IMR-90 (cell line): ENCODE measurements at regions not wholly inside any gene's neighbourhood (a gene's known extent, or its start where the extent isn't known, plus 50 kb on each side); places are given as distances from the start of the nearest gene placed in this dataset.

Experiments used
- ATAC-seq: fragments of 200-7000 bp; cut with Tn5 transposase; 2 replicates; pipeline ENCODE4 v1.9.1; 2020; ENCODE audit warnings: low read depth, mild to moderate bottlenecking, moderate library complexity
- BruUV-seq: library from RNA; stranded (reverse); fragments of 400-500 nt; replicated peaks from 2 replicates; lab custom pipeline; 2021; lab: Mats Ljungman, UMichigan
- CTCF ChIA-PET: fragments of 300-600 bp; formaldehyde crosslinking; extraction: SDS; loops from one replicate; lab custom pipeline; 2021; ENCODE audit warnings: antibody characterized with exemption; lab: Yijun Ruan, JAX
- POLR2A ChIA-PET: fragments of 300-600 bp; sonication (Branson Sonifier 250); formaldehyde crosslinking; loops from one replicate; lab custom pipeline; 2022; ENCODE audit warnings: antibody characterized with exemption; ENCODE audit not compliant: unreplicated experiment; lab: Charles Lee
- DNase-seq: peaks from one replicate; pipeline ENCODE4 v3.0.0; 2013
- H2AFZ ChIP-seq: replicated peaks from 2 replicates; pipeline ENCODE3; 2013; ENCODE audit warnings: low read length, mild to moderate bottlenecking; ENCODE audit not compliant: poor library complexity
- H2AK5ac ChIP-seq: 2 replicates; pipeline ENCODE4 v1.6.1; 2013; ENCODE audit warnings: low read depth, low read length, inconsistent platforms
- H2AK9ac ChIP-seq: replicated peaks from 2 replicates; pipeline ENCODE3; 2013; ENCODE audit warnings: mild to moderate bottlenecking, low read depth, low read length, moderate library complexity; ENCODE audit not compliant: poor library complexity
- H2BK120ac ChIP-seq: 2 replicates; pipeline ENCODE4 v1.6.1; 2013; ENCODE audit warnings: low read depth, low read length, inconsistent platforms
- H2BK15ac ChIP-seq: 3 replicates; pipeline ENCODE4 v1.6.1; 2013; ENCODE audit warnings: low read depth, low read length, inconsistent platforms
- H2BK20ac ChIP-seq: 2 replicates; pipeline ENCODE4 v1.6.1; 2013; ENCODE audit warnings: low read depth, mild to moderate bottlenecking, inconsistent platforms, low read length, moderate library complexity
- H2BK5ac ChIP-seq: 2 replicates; pipeline ENCODE4 v1.6.1; 2013; ENCODE audit warnings: mild to moderate bottlenecking, low read depth, low read length, inconsistent platforms; ENCODE audit not compliant: poor library complexity, severe bottlenecking
- H3K14ac ChIP-seq: replicated peaks from 2 replicates; pipeline ENCODE4 v1.6.1; 2013; ENCODE audit warnings: low read depth, low read length, inconsistent platforms
- H3K18ac ChIP-seq: 2 replicates; pipeline ENCODE4 v1.6.1; 2013; ENCODE audit warnings: low read depth, low read length, control low read depth
- H3K23ac ChIP-seq: 2 replicates; pipeline ENCODE4 v1.6.1; 2013; ENCODE audit warnings: low read depth, low read length, inconsistent platforms
- H3K27ac ChIP-seq: 2 replicates; pipeline ENCODE4 v1.5.1; 2013; ENCODE audit warnings: mild to moderate bottlenecking, control low read depth, low read length; ENCODE audit not compliant: insufficient read depth
- H3K27me3 ChIP-seq: 2 replicates; pipeline ENCODE4 v1.6.1; 2013; ENCODE audit warnings: low read length; ENCODE audit not compliant: control insufficient read depth, insufficient read depth
- H3K36me3 ChIP-seq: 2 replicates; pipeline ENCODE4 v1.6.1; 2013; ENCODE audit warnings: low read length, mixed read lengths; ENCODE audit not compliant: control insufficient read depth, insufficient read depth
- H3K4ac ChIP-seq: 2 replicates; pipeline ENCODE4 v1.6.1; 2013; ENCODE audit warnings: low read depth, low read length, inconsistent platforms
- H3K4me1 ChIP-seq: 2 replicates; pipeline ENCODE4 v1.6.1; 2013; ENCODE audit warnings: low read length, mixed read lengths; ENCODE audit not compliant: control insufficient read depth, insufficient read depth
- H3K4me2 ChIP-seq: 2 replicates; pipeline ENCODE4 v1.6.1; 2013; ENCODE audit warnings: low read depth, mild to moderate bottlenecking, control low read depth, low read length, moderate library complexity
- H3K4me3 ChIP-seq: 2 replicates; pipeline ENCODE4 v1.5.1; 2013; ENCODE audit warnings: low read depth, mild to moderate bottlenecking, control low read depth, low read length, moderate library complexity; ENCODE audit not compliant: insufficient read depth
- H3K56ac ChIP-seq: 2 replicates; pipeline ENCODE4 v1.6.1; 2013; ENCODE audit warnings: low read length, inconsistent platforms; ENCODE audit not compliant: insufficient read depth; ENCODE audit errors: extremely low read depth
- H3K79me1 ChIP-seq, 2 experiments: 2 replicates each; pipeline ENCODE4 v1.6.1; 2013; ENCODE audit warnings: low read length in 2 of 2, inconsistent platforms in 1 of 2, low read depth in 1 of 2
- H3K9ac ChIP-seq: 2 replicates; pipeline ENCODE4 v1.6.1; 2013; ENCODE audit warnings: low read depth, low read length, control low read depth
- H3K9me1 ChIP-seq: 2 replicates; pipeline ENCODE4 v1.6.1; 2013; ENCODE audit warnings: low read length, inconsistent platforms; ENCODE audit not compliant: insufficient read depth
- H3K9me3 ChIP-seq: 2 replicates; pipeline ENCODE4 v1.6.1; 2013; ENCODE audit warnings: low read length; ENCODE audit not compliant: control insufficient read depth, insufficient read depth
- H4K20me1 ChIP-seq: 2 replicates; pipeline ENCODE4 v1.6.1; 2013; ENCODE audit warnings: low read length, inconsistent platforms; ENCODE audit not compliant: insufficient read depth
- H4K5ac ChIP-seq: 2 replicates; pipeline ENCODE4 v1.6.1; 2013; ENCODE audit warnings: mild to moderate bottlenecking, low read depth, low read length, control low read depth
- H4K8ac ChIP-seq, 2 experiments: 2 replicates each; pipeline ENCODE4 v1.6.1; 2013; ENCODE audit warnings: low read depth in 2 of 2, low read length in 2 of 2, control low read depth in 1 of 2, inconsistent platforms in 1 of 2
- H4K91ac ChIP-seq: 2 replicates; pipeline ENCODE4 v1.6.1; 2013; ENCODE audit warnings: low read depth, low read length, inconsistent platforms; ENCODE audit not compliant: insufficient read depth
- CTCF ChIP-seq: conservative IDR thresholded peaks from 2 replicates; pipeline ENCODE4 v1.5.1; 2012; ENCODE audit warnings: mild to moderate bottlenecking, low read depth, low read length, improper control_type of control experiment
- ELK1 ChIP-seq: fragments of 150-350 bp; IDR thresholded peaks from 2 replicates; pipeline ENCODE4 v1.6.1; 2016; ENCODE audit warnings: low read depth, mild to moderate bottlenecking, low read length, moderate library complexity, borderline replicate concordance
- FOS ChIP-seq: fragments of 150-350 bp; IDR thresholded peaks from 2 replicates; pipeline ENCODE4 v1.6.1; 2016; ENCODE audit warnings: low read depth, low read length
- MAFK ChIP-seq: IDR thresholded peaks from 2 replicates; pipeline ENCODE4 v1.6.1; 2012; ENCODE audit warnings: low read depth, low read length, improper control_type of control experiment
- MAZ ChIP-seq: IDR thresholded peaks from 2 replicates; pipeline ENCODE4 v1.6.1; 2012; ENCODE audit warnings: low read depth, mild to moderate bottlenecking, low read length, improper control_type of control experiment, moderate library complexity, borderline replicate concordance
- NFE2L2 ChIP-seq: fragments of 150-350 bp; IDR thresholded peaks from 2 replicates; pipeline ENCODE4 v1.6.1; 2016; ENCODE audit warnings: low read depth, mild to moderate bottlenecking, low read length
- POLR2A ChIP-seq: IDR thresholded peaks from 2 replicates; pipeline ENCODE4 v1.6.1; 2012; ENCODE audit warnings: mild to moderate bottlenecking, low read depth, low read length
- RAD21 ChIP-seq: IDR thresholded peaks from 2 replicates; pipeline ENCODE4 v1.6.1; 2012; ENCODE audit warnings: low read length, improper control_type of control experiment
- RCOR1 ChIP-seq: IDR thresholded peaks from 2 replicates; pipeline ENCODE4 v1.6.1; 2012; ENCODE audit warnings: mild to moderate bottlenecking, low read length, improper control_type of control experiment; ENCODE audit not compliant: insufficient replicate concordance
- RFX5 ChIP-seq: IDR thresholded peaks from 2 replicates; pipeline ENCODE4 v1.8.0; 2012; ENCODE audit warnings: low read depth, mild to moderate bottlenecking, low read length, moderate library complexity
- USF2 ChIP-seq: fragments of 150-350 bp; IDR thresholded peaks from 2 replicates; pipeline ENCODE4 v1.6.1; 2017; ENCODE audit warnings: mild to moderate bottlenecking, antibody characterized with exemption, low read length, low read depth
- WGBS, 2 experiments: methylation state at CpG; one replicate each; pipeline versions ENCODE4 v1.1.5 to v1.1.7; 2013; ENCODE audit warnings: missing lambda C conversion rate in 2 of 2; ENCODE audit not compliant: insufficient read length in 1 of 2; ENCODE audit errors: extremely low coverage in 2 of 2; 5-methylcytosine and 5-hydroxymethylcytosine counted together
- dilution Hi-C: fragments of 300-500 bp; cut with HindIII; formaldehyde crosslinking; loops from one replicate; pipeline ENCODE4 v1.14.3; 2018; ENCODE audit warnings: low sequenced_read_pairs; ENCODE audit not compliant: unreplicated experiment
- in situ Hi-C: fragments of 300-500 bp; cut with MboI; formaldehyde crosslinking; loops from 3 replicates; pipeline ENCODE4 v1.14.3; 2019; ENCODE audit warnings: low sequenced_read_pairs, inconsistent platforms, mixed read lengths
- intact Hi-C: fragments of 100-400 bp; cut with micrococcal nuclease; formaldehyde crosslinking; loops from 2 replicates; pipeline ENCODE4 v1.10.0; 2022

GRCh38 chrX:43068639-43069038, 290.7 kb upstream of the PPP1R2C start:
- no peaks in the 10 kb centered on the region for H3K36me3 ChIP-seq
- no peak overlapping the region for H4K5ac ChIP-seq
- H4K91ac ChIP-seq, result no peak overlapping the region
- ATAC-seq (no peak), DNase-seq (no peak)
- in situ Hi-C loops, result no loop called here
- no peak overlapping the region for H2BK120ac ChIP-seq
- H2BK20ac ChIP-seq, result no peak overlapping the region
- H3K9me3 ChIP-seq, result no peaks in the 10 kb centered on the region; the same call in 1 of the 2 replicates
- BruUV-seq, result no TSS peak
- H3K56ac ChIP-seq, result no peak overlapping the region
- H3K9ac ChIP-seq, result no peak overlapping the region
- H3K27ac ChIP-seq, result no peak overlapping the region
- no peak overlapping the region for H2AFZ ChIP-seq
- no CpG with 5 or more reads among the region's 1 CpG for WGBS, 2 experiments
- H3K4me1 ChIP-seq, result no peaks in the 10 kb centered on the region
- no peak overlapping the region for H4K8ac ChIP-seq
- POLR2A ChIA-PET, result no interaction called here
- H2BK5ac ChIP-seq, result no peak overlapping the region
- no peaks in the 10 kb centered on the region for H3K79me1 ChIP-seq
- H3K27me3 ChIP-seq, result no peaks in the 10 kb centered on the region
- no peak overlapping the region for H3K4me3 ChIP-seq
- no peak overlapping the region for H3K4ac ChIP-seq
- H2BK15ac ChIP-seq, result no peak overlapping the region
- H4K20me1 ChIP-seq, result no peaks in the 10 kb centered on the region
- no peak overlapping the region for H3K18ac ChIP-seq
- no peak overlapping the region for H2AK9ac ChIP-seq
- no peaks in the 10 kb centered on the region for H3K9me1 ChIP-seq
- intact Hi-C loops, result no loop called here
- dilution Hi-C loops, result no loop called here
- no peak overlapping the region for H3K4me2 ChIP-seq
- no peak overlapping the region for H3K23ac ChIP-seq
- CTCF ChIA-PET, result no interaction called here
- H2AK5ac ChIP-seq, result no peak overlapping the region
- no peak for TF ChIP-seq USF2
- TF ChIP-seq RCOR1, result no peak
- TF ChIP-seq ELK1, result no peak
- TF ChIP-seq RAD21, result no peak
- no peak for TF ChIP-seq MAFK
- no peak for TF ChIP-seq POLR2A
- TF ChIP-seq MAZ, result no peak
- no peak for TF ChIP-seq RFX5
- TF ChIP-seq FOS, result no peak
- TF ChIP-seq CTCF, result no peak
- no peak for TF ChIP-seq NFE2L2
- no peak overlapping the region for H3K14ac ChIP-seq
